SJCRH30 (cell line): ENCODE measurements at regions not wholly inside any gene's neighbourhood (a gene's known extent, or its start where the extent isn't known, plus 50 kb on each side); places are given as distances from the start of the nearest gene placed in this dataset.

Source experiments
- DNase-seq, 2 experiments: peaks; one replicate each; pipeline ENCODE4 v3.0.0-alpha.2; 2015 to 2020
- H3K27ac ChIP-seq: fragments of 250-450 bp; sonication (Bioruptor Pico); 2 replicates; pipeline ENCODE4 v1.5.1; 2020; ENCODE audit warnings: mild to moderate bottlenecking, moderate library complexity
- H3K27me3 ChIP-seq: fragments of 250-450 bp; sonication (Bioruptor Pico); 2 replicates; pipeline ENCODE4 v1.5.1; 2020; ENCODE audit warnings: mild to moderate bottlenecking, moderate library complexity
- H3K36me3 ChIP-seq: fragments of 250-450 bp; sonication (Bioruptor Pico); 2 replicates; pipeline ENCODE4 v1.5.1; 2020; ENCODE audit warnings: mild to moderate bottlenecking, moderate library complexity
- H3K4me1 ChIP-seq: fragments of 250-450 bp; sonication (Bioruptor Pico); 2 replicates; pipeline ENCODE4 v1.5.1; 2020; ENCODE audit warnings: mild to moderate bottlenecking, moderate library complexity
- H3K4me3 ChIP-seq: fragments of 250-450 bp; sonication (Bioruptor Pico); 2 replicates; pipeline ENCODE4 v1.5.1; 2020; ENCODE audit warnings: mild to moderate bottlenecking, moderate library complexity
- H3K9me3 ChIP-seq: fragments of 250-450 bp; sonication (Bioruptor Pico); replicated peaks from 2 replicates; pipeline ENCODE4 v1.5.1; 2020; ENCODE audit warnings: mild to moderate bottlenecking, moderate library complexity

DNA sequence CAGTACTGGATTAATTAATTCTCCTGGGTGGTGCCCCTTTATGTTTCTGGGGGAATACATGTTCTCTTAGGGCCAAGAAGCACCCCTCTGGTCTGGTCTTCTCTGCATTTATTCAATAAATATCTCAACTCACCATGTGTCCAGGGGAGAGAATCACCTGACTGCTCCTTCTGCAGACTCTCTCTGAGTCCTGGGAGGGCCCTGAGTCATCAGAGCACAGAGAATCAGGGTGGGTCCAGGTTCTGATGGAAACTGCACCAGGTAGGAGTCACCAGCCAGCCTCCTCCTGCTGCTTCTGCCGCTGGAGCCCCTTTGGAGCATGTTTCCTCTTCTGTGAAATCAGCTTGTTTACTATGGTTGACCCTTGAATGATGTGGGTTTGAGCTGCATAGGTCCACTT, 107.7 kb upstream of the PLET1 start:
- no peaks in the 10 kb centered on the region for H3K36me3 ChIP-seq
- no peaks in the 10 kb centered on the region for H3K4me1 ChIP-seq
- no peak overlapping the region for H3K27ac ChIP-seq
- H3K9me3 ChIP-seq = no peaks in the 10 kb centered on the region
- no peaks in the 10 kb centered on the region for H3K27me3 ChIP-seq
- no peak for DNase-seq
- no peak overlapping the region for H3K4me3 ChIP-seq

GRCh38 chr11:112369374-112369773, 108.7 kb upstream of the PLET1 start:
- Histone ChIP-seq H3K27ac (no peak overlapping the region), H3K36me3 (no peaks in the 10 kb centered on the region), H3K9me3 (no peaks in the 10 kb centered on the region), H3K4me1 (no peaks in the 10 kb centered on the region), H3K27me3 (no peaks in the 10 kb centered on the region), H3K4me3 (no peak overlapping the region)
- DNase-seq = no peak

GRCh38 chr11:112369916-112370315, 109.3 kb upstream of the PLET1 start:
- Histone ChIP-seq H3K4me1 (no peaks in the 10 kb centered on the region), H3K27ac (no peak overlapping the region), H3K9me3 (no peaks in the 10 kb centered on the region), H3K4me3 (no peak overlapping the region), H3K36me3 (no peaks in the 10 kb centered on the region), H3K27me3 (no peaks in the 10 kb centered on the region)
- DNase-seq = no peak

- H3K27me3 ChIP-seq = no peaks in the 10 kb centered on the region
- H3K27ac ChIP-seq = no peak overlapping the region
- no peak for DNase-seq
- H3K9me3 ChIP-seq = no peaks in the 10 kb centered on the region
- no peaks in the 10 kb centered on the region for H3K4me1 ChIP-seq
- no peak overlapping the region for H3K4me3 ChIP-seq
- H3K36me3 ChIP-seq = no peaks in the 10 kb centered on the region
These were observed 114.0 kb upstream of the PLET1 start for GRCh38 chr11:112374486-112375140.

- no peak overlapping the region for H3K4me3 ChIP-seq
- no peak overlapping the region for H3K27ac ChIP-seq
- no peak for DNase-seq
- no peaks in the 10 kb centered on the region for H3K36me3 ChIP-seq
- H3K4me1 ChIP-seq = no peaks in the 10 kb centered on the region
- no peaks in the 10 kb centered on the region for H3K9me3 ChIP-seq
- no peaks in the 10 kb centered on the region for H3K27me3 ChIP-seq
These were observed 117.3 kb upstream of the PLET1 start for GRCh38 chr11:112377946-112378345.

DNA sequence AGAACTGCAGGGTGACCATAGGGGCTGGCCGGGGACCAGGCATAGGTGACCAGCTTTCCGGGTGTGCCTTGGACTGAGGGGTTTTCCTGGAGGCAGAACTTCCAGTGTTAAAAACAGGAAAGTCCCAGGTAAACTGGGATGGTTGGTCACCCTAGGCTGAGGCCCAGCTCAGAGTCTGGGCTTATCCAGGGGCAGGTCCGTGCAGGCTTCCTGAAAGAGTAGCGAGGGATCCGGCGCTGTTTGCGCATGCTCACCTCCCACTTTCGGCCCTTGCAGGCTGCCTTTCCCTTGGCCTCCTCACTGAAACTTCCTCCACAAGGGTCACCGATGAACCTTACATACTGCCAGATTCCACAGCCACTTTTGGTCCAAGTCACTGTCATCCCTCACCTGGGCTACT, 119.8 kb upstream of the PLET1 start:
- no peaks in the 10 kb centered on the region for H3K27me3 ChIP-seq
- no peaks in the 10 kb centered on the region for H3K9me3 ChIP-seq
- H3K4me3 ChIP-seq = no peak overlapping the region
- H3K27ac ChIP-seq = no peak overlapping the region
- H3K36me3 ChIP-seq = no peaks in the 10 kb centered on the region
- H3K4me1 ChIP-seq = no peaks in the 10 kb centered on the region
- DNase-seq = no peak

GRCh38 chr11:112381578-112381977, 120.9 kb upstream of the PLET1 start:
- no peaks in the 10 kb centered on the region for H3K4me1 ChIP-seq
- H3K9me3 ChIP-seq = no peaks in the 10 kb centered on the region
- no peaks in the 10 kb centered on the region for H3K27me3 ChIP-seq
- no peak for DNase-seq
- H3K4me3 ChIP-seq = no peak overlapping the region
- no peaks in the 10 kb centered on the region for H3K36me3 ChIP-seq
- H3K27ac ChIP-seq = no peak overlapping the region

- H3K27me3 ChIP-seq = no peaks in the 10 kb centered on the region
- no peaks in the 10 kb centered on the region for H3K36me3 ChIP-seq
- no peak for DNase-seq
- no peaks in the 10 kb centered on the region for H3K9me3 ChIP-seq
- H3K4me3 ChIP-seq = no peak overlapping the region
- no peaks in the 10 kb centered on the region for H3K4me1 ChIP-seq
- no peak overlapping the region for H3K27ac ChIP-seq
These were observed 121.9 kb upstream of the PLET1 start for GRCh38 chr11:112382561-112382960.

GRCh38 chr11:112388496-112388895, 127.8 kb upstream of the PLET1 start:
- Histone ChIP-seq H3K9me3 (no peaks in the 10 kb centered on the region), H3K27ac (no peak overlapping the region), H3K27me3 (no peaks in the 10 kb centered on the region), H3K4me3 (no peak overlapping the region), H3K4me1 (no peaks in the 10 kb centered on the region), H3K36me3 (no peaks in the 10 kb centered on the region)
- DNase-seq = no peak

DNA sequence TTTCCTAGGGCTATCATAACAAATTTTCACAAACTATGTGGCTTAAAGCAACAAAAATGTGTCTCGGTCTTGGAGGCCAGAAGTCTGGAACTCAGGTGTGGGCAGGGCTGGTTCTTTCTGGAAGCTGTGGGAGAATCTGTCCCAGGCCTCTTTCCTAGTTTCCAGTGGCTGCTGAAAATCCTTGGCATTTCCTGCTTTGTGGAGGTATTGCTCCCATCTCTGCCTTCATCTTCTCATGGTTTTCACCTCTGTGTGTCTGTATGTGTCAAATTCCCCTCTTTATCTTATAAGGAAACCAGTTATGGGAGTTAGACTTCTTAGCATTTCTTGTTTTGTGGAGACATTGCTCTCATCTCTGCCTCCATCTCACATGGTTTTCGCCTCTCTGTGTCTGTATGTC, 130.4 kb upstream of the PLET1 start:
- DNase-seq = no peak
- Histone ChIP-seq H3K4me1 (no peaks in the 10 kb centered on the region), H3K27ac (no peak overlapping the region), H3K9me3 (no peaks in the 10 kb centered on the region), H3K4me3 (no peak overlapping the region), H3K27me3 (no peaks in the 10 kb centered on the region), H3K36me3 (no peaks in the 10 kb centered on the region)

- Histone ChIP-seq H3K27me3 (no peaks in the 10 kb centered on the region), H3K36me3 (no peaks in the 10 kb centered on the region), H3K9me3 (no peaks in the 10 kb centered on the region), H3K4me3 (no peak overlapping the region), H3K27ac (no peak overlapping the region), H3K4me1 (no peaks in the 10 kb centered on the region)
- DNase-seq = no peak
These were observed 132.2 kb upstream of the PLET1 start for GRCh38 chr11:112392904-112393303.

- no peaks in the 10 kb centered on the region for H3K36me3 ChIP-seq
- H3K9me3 ChIP-seq = no peaks in the 10 kb centered on the region
- no peak for DNase-seq
- H3K4me1 ChIP-seq = no peaks in the 10 kb centered on the region
- H3K4me3 ChIP-seq = no peak overlapping the region
- no peak overlapping the region for H3K27ac ChIP-seq
- no peaks in the 10 kb centered on the region for H3K27me3 ChIP-seq
These were observed 133.6 kb upstream of the PLET1 start for GRCh38 chr11:112394304-112394703.

DNA sequence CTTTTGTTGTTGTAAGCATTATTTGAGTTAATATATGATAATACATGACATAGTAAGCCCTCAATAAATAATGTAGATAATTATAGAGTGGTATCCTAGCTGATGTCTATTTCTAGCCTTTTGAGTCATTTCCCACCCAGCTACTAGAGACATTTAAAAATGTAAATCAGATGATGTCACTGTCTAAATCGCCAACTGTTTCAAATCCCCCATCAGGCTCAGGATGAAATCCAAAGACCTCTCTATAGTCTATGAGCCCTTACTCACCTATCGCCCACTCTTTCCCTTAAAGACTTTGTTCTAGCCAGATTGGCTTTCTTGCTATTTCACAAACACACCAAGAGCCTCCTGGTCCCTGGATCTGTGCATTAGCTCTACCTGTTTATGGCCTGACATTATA, 135.4 kb upstream of the PLET1 start:
- no peak overlapping the region for H3K4me3 ChIP-seq
- no peak overlapping the region for H3K27ac ChIP-seq
- no peak for DNase-seq

DNA sequence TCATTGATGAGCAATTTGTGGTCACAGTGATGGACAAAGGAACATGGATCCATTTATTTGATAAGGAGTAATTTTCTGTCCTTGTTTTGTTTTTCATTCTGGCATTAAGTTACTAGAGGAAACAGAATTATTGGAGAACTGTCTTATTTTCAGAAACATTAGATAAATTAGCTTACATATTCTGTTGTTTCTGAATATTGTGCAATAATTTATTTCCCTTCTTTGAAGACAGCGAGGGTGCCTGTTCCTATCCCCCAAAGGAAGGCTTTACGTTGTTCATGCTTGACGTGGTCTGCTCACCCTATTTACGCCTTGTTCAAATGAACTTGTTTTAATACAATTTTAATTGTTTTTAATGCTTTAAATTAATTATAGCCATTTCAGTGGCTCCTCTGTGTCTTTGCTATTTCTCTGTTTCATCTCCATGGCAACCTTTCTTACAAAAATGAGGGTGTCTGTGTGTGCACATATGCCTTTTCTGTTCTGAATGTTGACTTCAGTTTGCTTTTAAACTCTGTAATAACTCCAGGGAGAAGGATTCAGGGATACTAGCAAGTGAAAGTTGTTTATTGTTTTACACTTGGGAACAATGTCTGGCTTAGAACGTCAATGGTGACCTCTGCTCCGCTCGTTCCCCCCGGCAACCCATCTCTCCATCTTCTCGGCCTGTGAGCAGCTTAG, 138.3 kb upstream of the PLET1 start:
- DNase-seq = no peak
- Histone ChIP-seq H3K9me3 (no peaks in the 10 kb centered on the region), H3K27me3 (no peaks in the 10 kb centered on the region), H3K27ac (no peak overlapping the region), H3K4me3 (no peak overlapping the region), H3K4me1 (no peaks in the 10 kb centered on the region), H3K36me3 (no peaks in the 10 kb centered on the region)

More for the DNA sequence above, 135.4 kb upstream of the PLET1 start:
- Histone ChIP-seq H3K9me3 (no peaks in the 10 kb centered on the region), H3K27me3 (no peaks in the 10 kb centered on the region), H3K36me3 (no peaks in the 10 kb centered on the region), H3K4me1 (no peaks in the 10 kb centered on the region)

GRCh38 chr11:112400476-112401014, 139.9 kb upstream of the PLET1 start:
- DNase-seq = no peak
- no peak overlapping the region for H3K27ac ChIP-seq
- no peaks in the 10 kb centered on the region for H3K36me3 ChIP-seq
- H3K4me3 ChIP-seq = no peak overlapping the region
- no peaks in the 10 kb centered on the region for H3K4me1 ChIP-seq
- no peaks in the 10 kb centered on the region for H3K9me3 ChIP-seq
- H3K27me3 ChIP-seq = no peaks in the 10 kb centered on the region
